Stimulated activated CD8-positive, alpha-beta memory T cell treated with anti-CD3 and anti-CD28 coated beads, Interleukin-15, amount 100 ng/mL, for 48 hours (primary cell): ENCODE measurements at regions not wholly inside any gene's neighbourhood (a gene's known extent, or its start where the extent isn't known, plus 50 kb on each side); places are given as distances from the start of the nearest gene placed in this dataset.
A peak's percentile ranks its signal among the peaks of the same experiment; 100 is the strongest.

Experiments
- DNase-seq, 2 donors: peaks; one replicate each; pipeline ENCODE4 v3.0.0-alpha.2; 2020; ENCODE audit warnings: low read depth in 2 of 2

DNA sequence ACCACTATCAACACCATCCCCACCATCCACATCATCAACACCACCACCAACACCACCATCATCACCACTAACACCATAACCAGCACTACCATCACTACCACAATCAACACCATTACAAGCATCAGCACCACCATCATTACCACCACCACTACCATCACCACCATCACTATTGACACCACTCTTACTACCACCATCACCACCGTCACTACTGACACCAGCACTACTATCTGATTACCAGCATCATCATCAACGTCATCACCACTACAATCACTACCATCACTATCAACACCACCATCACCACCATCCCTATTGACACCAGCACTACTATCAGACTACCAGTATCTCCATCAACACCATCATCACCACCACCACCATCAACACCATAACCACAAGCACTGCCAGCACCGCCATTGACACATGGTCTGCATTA, 106.1 kb upstream of the RUNX3 start:
- DNase-seq, result no peak

GRCh38 chr1:25035523-25036116, 105.5 kb upstream of the RUNX3 start:
- DNase-seq, result no peak

DNA sequence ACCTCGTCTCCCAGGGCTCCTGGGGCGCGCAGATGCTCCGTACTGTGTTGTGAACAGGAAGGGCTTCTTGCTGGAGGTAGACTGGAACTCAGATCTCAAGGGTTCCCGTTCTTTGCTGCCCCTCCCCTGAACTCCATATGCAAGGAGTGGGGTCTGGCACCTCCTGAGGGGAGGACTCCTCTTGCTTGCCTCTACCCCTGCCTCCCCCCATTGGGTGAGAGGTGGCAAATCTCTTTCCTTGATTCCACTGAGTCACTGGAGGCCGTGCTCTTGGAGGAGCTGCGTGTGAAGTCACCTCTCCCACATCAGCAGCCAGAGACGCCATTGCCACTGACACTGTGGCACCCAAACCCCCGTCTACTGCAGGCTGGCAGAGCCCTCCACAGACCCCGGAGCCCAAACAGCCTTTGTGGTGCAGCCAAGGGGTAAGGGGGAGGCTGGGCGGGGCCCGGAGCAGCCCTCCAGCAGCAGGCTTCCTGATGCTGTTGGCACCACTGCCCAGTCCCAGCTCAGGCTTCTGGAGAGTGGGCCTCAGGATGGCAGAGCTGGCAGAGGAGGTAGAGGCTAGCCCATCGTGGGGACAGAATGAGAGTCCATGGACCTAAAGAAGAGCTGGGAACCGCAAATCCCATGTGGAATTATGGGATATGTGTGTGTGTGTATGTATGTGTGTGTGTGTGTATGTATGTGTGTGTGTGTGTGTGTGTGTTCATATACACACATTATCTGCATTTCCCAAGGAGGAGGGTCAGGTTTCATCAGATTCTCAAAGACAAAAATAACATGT, 104.9 kb upstream of the RUNX3 start:
- no peak for DNase-seq

- no peak for DNase-seq
Measured at GRCh38 chr1:25033828-25034705, 104.0 kb upstream of the RUNX3 start.

DNA sequence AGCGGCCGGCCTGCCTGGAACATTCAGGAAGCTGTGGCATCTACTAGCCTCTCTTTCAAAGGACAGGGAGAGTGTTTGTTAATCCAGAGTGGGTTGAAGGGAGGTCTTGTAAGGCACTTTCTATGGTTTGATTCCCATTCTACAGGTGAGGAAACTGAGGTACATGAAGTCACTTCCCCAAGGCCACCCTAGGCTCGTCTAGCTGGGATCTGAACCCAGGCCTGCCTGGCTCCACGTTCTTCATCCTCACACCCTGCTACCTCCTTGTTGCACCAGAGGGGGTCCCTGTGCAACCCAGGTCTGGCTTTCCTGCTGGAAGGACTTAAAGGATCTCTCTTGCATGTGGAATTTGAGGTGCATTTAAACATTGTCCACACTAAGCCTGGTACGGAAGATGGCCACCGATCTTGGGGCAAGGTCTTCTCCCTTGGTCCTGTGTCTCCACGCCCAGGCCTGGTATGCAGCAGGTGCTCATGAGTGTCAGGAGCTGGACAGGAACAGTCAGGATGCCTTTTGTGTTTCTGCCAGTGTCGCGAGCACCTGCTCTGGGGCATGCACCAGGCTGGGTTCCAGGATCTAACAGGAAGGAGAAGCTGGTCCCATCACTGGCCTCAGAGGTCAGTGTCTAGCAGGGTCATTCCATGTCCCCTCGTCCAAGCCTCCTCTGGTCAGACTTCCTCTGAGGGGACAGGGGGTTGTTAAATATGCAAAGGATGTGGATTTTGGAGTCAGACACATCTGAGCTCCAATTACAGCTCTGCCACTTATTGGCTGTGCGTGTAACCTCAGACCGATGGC, 103.2 kb upstream of the RUNX3 start:
- DNase-seq, result no peak

DNA sequence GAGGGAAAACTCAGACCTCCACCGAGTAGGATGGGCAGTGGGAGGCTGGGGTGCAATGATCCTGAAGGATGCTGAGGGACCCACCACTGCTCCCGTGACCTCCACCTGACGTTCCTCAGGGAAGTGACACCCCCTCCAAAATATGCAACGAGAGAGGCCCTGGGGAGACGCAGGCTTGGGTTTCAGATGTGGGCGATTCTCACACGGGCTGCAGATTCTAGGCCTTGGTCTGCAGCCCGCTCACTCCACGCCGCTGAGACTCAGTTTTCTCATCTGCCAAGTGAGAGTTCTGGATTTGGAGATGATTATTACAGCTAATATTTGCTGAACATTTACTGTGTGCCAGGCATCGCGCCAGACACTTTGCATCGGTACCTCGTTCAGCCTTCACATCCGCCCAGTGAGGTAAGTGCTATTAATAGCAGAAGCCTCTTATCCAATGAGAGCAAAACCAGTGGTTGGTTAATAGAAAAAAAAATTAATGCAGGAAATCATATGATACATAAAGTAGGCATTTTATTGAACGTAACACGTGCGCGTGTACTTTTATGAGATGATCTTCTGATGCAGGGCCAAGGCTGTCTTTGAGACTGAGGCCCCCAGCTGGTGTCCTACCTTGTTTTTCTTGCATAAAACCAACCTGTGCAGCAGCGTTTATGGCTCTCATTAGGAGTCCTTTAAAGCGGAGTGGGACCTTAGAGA, 102.0 kb upstream of the RUNX3 start:
- no peak for DNase-seq

- DNase-seq, result peak; percentile 56 to 68
Measured at GRCh38 chr1:25031601-25031965, 101.5 kb upstream of the RUNX3 start.

DNA sequence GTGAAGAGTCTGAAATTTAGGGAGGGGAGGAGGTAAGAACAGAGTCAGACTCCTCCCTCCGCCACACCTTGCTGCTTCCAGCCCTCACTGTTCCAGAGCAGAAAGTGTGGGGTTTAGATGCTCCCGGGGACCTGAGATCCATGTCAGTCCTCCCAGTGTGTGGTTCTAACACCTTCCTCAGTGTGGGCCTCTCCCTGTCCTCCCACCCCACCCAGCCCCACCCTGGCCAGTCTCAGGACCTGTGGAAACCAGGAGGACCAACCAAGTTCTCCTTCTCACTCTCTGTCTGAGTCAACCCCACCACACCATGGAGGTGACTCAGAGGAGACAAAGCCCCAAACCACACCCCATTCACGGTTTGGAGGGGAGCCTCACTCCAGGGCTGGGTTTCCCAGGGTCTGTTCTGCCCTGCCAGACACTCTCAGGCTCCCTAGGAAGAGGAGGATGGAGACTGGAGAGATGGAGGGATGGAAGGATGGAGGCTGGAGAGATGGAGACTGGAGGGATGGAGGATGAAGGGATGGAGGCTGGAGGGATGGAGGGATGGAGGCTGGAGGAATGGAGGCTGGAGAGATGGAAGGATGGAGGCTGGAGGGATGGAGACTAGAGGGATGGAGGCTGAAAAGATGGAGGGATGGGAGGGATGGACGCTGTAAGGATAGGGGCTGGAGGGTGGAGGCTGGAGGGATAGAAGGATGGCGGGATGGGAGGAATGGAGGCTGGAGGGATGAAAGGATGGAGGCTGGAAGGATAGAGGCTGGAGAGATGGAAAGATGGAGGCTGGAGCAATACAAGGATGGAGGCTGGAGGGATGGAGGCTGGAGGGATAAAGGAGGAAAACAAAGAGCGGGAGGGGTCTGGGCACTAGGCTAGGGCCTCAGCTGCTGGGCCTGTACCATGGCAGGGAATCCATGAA, 100.9 kb upstream of the RUNX3 start:
- DNase-seq, result peak; percentile 78 to 83

DNA sequence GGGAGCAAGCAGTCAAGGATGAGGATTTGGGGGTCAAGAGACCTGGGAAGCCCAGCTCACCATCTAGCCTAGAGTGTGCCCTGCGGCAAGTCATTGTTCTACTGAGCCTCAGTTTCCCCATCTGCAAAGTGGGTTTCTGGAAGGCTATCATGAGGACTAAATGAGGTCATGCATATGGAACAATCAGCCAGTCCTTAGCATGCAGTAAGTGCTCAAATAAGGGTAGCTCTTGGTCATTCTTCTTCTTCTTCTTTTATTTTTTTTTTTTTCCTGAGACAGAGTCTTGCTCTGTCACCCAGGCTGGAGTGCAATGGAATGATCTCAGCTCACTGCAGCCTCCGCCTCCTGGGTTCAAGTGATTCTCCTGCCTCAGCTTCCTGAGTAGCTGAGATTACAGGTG, 99.9 kb upstream of the RUNX3 start:
- no peak for DNase-seq

DNA sequence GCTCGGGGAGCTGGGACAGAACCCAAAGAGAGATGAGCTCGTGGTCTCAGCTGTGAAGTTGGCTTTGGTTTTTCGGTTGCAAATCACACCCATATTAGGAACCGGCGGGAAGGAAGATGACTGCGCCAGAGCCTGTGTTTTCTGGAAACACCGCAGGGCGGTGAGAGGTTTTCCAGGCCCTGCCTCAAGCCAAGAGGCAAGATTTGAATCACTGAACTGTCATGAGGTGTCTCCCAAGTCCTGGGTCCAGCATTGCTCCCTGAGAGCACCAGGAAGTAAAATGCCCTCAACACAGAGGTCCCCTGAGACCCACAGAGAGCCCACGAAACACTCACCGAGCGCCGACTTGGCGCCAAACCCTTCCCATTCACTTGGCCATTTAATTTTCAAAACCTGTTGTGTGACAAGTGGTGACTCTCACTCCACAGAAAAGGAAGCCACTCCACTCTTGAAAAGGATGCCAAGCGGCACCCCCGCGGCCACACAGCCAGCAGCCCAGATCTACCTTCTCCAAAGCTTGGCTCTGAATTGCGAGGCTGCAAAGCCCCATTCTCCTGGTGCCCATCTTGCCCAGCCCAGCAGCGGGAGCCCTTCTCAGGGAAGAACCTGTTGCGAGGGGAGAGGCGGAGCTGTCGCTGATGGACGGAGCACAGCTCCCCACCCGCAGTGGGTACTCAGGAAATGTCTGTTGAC, 99.0 kb upstream of the RUNX3 start:
- peak; percentile 62 to 70 for DNase-seq

DNA sequence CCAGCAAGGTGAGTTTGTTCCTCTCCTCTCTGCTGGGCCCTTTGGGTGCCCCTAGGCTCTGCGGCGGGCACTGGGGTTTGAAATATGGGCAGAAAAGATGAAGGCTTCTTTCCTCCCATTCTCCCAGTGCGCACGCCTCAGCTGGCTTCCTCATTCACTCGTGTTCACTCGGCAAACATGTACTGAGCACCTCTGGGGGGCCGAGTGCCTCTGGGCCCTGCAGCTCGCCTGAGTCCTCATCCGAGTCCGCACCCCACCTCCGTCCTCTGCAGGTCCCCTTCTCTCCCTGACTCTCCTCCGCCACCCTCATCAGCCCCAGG, 98.5 kb upstream of the RUNX3 start:
- DNase-seq, result no peak

DNA sequence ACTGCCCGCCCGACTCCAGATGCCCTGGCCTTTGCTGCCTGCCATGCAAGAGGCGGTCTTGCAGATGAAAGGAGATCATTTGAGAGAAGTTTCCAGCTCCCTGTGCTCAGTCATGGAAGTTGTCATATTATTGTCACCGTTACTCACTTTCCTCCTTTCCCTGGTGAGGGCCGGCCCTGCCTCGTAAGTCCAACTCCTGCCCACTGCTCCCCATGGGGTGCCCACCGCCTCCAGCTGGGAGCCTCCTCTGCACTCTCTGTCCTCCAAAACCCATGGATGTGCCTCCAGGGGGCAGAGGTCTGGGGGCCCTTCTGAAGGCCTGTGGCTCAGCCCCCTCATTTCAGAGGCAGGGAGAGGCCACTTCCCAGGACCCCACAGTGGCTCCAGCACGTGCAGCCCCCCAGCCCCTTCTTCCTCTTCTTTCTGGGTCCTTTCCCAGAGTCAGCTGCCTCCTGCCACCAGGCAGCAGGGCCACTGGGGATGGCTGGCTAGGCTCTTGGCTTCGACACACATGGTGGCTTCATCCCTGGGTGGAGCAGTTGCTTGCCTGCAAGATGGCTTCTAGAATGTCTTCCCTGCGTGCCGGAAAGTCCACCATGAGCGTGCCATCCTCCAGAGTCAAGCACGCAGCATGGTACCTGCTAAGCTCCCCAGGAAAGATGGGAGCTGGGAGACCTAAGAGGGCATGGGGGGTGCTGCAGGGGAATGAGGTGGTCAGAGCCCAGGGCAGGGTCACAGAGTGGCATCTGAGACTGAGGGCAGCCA, 97.9 kb upstream of the RUNX3 start:
- no peak for DNase-seq

- no peak for DNase-seq
Measured at GRCh38 chr1:25026730-25027450, 96.8 kb upstream of the RUNX3 start.

DNA sequence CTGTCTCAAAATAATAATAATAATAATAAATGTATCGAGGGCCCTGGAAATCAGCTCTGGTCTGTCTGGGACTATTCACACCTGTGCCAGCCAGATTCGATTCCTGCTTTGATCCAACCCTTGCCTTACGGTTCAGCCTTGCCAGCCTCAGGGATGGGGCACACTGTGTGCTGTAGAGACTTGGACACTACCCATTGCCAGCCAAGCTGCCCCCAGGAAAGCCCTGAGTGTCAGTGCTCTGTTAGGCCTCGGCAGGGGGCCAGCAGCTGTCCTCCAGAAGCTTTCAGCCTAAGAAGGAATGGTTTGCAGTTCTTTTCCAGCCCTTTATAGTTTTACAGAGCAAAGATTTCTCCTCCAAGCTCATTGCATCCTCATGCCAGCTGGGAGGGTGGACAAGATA, 96.2 kb upstream of the RUNX3 start:
- DNase-seq, result no peak

GRCh38 chr1:25024615-25025350, 94.7 kb upstream of the RUNX3 start:
- DNase-seq, result no peak

DNA sequence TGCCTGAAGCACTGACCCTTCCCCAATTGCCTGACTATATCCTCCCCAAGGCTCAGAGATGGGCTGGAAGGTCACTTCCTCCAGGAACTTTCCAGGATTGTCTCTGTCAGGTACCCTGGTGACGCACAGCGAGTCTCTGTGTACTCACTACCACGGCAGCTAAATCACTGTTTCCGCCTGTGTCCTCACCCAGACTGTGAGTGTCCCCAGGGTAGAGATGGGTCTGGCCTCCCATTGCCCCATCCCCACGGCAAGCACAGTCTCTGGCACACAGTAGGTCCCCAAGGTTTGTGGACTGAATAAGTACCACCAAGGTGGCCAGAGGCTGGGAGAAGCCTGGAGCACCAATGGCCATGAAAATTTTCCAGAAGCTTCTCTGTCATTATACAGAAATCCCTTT, 93.8 kb upstream of the RUNX3 start:
- DNase-seq, result no peak

DNA sequence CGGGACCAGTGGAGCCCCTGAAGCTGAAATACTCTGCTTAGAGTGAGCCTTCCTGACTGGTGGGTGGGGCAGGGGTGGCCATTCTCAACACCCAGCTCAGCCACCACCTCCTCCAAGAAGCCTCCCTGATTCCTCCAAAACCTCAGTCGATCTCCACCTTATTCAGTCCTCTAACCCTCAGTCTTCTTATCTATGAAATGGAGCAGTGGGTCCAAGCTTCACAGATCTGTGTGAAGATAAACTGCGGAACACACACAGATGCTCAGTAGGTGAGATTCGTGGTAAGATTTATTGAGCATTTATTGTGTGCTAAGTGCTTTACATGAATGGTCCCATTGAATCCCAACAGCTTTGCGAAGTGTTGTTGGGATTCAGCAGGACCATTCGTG, 93.1 kb upstream of the RUNX3 start:
- no peak for DNase-seq
